ENCODE measurements at regions not wholly inside any gene's neighbourhood (a gene's known extent, or its start where the extent isn't known, plus 50 kb on each side); places are given as distances from the start of the nearest gene placed in this dataset.

DNA sequence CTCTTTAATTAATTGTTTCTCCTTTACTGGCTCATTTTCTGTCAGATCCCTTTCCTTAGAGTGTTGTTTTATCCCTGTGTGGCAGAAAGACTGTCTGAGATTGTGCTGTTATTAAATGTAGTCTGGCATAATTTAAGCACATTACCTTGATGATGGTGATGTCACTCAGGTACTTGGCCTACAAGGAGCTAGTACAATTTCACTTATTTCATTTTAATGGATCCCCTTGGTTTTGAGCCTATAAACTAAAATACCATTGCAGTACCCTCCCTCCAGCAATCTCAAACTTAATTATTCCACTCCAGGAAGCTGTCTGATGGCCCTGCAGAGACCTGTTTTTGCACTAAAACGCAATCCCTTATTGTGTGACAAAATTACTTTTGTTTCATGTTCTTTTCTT lies 968.6 kb downstream of the ADGRL3 start:
- H3K4me3 ChIP-seq = no peak overlapping the region
- no peaks in the 10 kb centered on the region for H3K9me3 ChIP-seq (ENCODE audit: low read depth)
- H3K79me2 ChIP-seq = no peaks in the 10 kb centered on the region
- no peak for DNase-seq (ENCODE audit: low spot score)
- no peak overlapping the region for H2AFZ ChIP-seq
- H3K27me3 ChIP-seq = no peaks in the 10 kb centered on the region
- H3K9me2 ChIP-seq (replicated peaks; ENCODE audit: insufficient read depth) = no peaks in the 10 kb centered on the region
- no peaks in the 10 kb centered on the region for H4K20me1 ChIP-seq (ENCODE audit: insufficient read depth, poor library complexity, severe bottlenecking)
- no peak overlapping the region for H3K4me2 ChIP-seq
- H3K36me3 ChIP-seq (replicated peaks; ENCODE audit: insufficient read depth, low read depth) = no peaks in the 10 kb centered on the region
- no peak overlapping the region for H3K27ac ChIP-seq
- H3K4me1 ChIP-seq (ENCODE audit: insufficient read depth) = no peaks in the 10 kb centered on the region
- 83% methylated on average over 1 of the region's 1 CpG for WGBS (ENCODE audit: low lambda C conversion rate, missing lambda C conversion rate)
- TF ChIP-seq EZH2phosphoT487 (IDR thresholded peaks at IDR 0.05; ENCODE audit: low read depth, severe bottlenecking, unreplicated experiment) = no peak
- TF ChIP-seq EZH2 (IDR thresholded peaks at IDR 0.05; ENCODE audit: borderline replicate concordance) = no peak
- TF ChIP-seq, protein P1, sequence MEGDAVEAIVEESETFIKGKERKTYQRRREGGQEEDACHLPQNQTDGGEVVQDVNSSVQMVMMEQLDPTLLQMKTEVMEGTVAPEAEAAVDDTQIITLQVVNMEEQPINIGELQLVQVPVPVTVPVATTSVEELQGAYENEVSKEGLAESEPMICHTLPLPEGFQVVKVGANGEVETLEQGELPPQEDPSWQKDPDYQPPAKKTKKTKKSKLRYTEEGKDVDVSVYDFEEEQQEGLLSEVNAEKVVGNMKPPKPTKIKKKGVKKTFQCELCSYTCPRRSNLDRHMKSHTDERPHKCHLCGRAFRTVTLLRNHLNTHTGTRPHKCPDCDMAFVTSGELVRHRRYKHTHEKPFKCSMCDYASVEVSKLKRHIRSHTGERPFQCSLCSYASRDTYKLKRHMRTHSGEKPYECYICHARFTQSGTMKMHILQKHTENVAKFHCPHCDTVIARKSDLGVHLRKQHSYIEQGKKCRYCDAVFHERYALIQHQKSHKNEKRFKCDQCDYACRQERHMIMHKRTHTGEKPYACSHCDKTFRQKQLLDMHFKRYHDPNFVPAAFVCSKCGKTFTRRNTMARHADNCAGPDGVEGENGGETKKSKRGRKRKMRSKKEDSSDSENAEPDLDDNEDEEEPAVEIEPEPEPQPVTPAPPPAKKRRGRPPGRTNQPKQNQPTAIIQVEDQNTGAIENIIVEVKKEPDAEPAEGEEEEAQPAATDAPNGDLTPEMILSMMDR (IDR thresholded peaks at IDR 0.05; ENCODE audit: poor library complexity) = no peak

DNA sequence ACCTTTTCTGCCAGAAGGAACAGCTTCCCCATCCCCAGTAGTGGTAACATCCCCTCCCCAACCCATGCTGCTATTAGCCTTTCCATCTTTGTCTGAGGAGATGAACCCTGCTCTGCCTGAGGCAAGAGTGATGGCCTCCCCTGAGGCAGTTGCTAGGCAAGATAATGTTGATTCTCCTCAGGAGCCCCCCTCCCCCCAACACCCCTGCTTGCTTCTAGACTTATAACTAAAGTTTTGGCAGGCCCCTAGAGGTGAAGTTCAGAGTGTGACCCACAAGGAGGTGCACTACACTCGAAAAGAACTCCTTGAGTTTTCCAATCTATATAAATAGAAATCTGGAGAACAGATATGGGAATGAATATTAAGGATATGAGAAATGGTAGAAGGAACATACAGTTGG lies 962.5 kb downstream of the ADGRL3 start:
- Histone ChIP-seq H3K9me3 (ENCODE audit: low read depth) (no peaks in the 10 kb centered on the region), H3K79me2 (no peaks in the 10 kb centered on the region), H3K4me3 (no peak overlapping the region), H2AFZ (no peak overlapping the region), H3K4me2 (no peak overlapping the region), H3K36me3 (replicated peaks; ENCODE audit: insufficient read depth, low read depth) (no peaks in the 10 kb centered on the region), H3K27ac (no peak overlapping the region), H3K4me1 (ENCODE audit: insufficient read depth) (no peaks in the 10 kb centered on the region), H3K9me2 (replicated peaks; ENCODE audit: insufficient read depth) (no peaks in the 10 kb centered on the region), H3K27me3 (no peaks in the 10 kb centered on the region), H4K20me1 (ENCODE audit: insufficient read depth, poor library complexity, severe bottlenecking) (no peaks in the 10 kb centered on the region)
- TF ChIP-seq, protein P1 (IDR thresholded peaks at IDR 0.05; ENCODE audit: poor library complexity) = no peak
- TF ChIP-seq EZH2 (IDR thresholded peaks at IDR 0.05; ENCODE audit: borderline replicate concordance) (no peak), EZH2phosphoT487 (IDR thresholded peaks at IDR 0.05; ENCODE audit: low read depth, severe bottlenecking, unreplicated experiment) (no peak)
- WGBS (ENCODE audit: low lambda C conversion rate, missing lambda C conversion rate) = 86% methylated on average over 1 of the region's 1 CpG
- DNase-seq (ENCODE audit: low spot score) = no peak

- H2AFZ ChIP-seq = no peak overlapping the region
- no peaks in the 10 kb centered on the region for H3K9me3 ChIP-seq (ENCODE audit: low read depth)
- H3K27me3 ChIP-seq = no peaks in the 10 kb centered on the region
- no peaks in the 10 kb centered on the region for H3K4me1 ChIP-seq (ENCODE audit: insufficient read depth)
- DNase-seq (ENCODE audit: low spot score) = no peak
- 89% methylated on average over 2 of the region's 2 CpGs for WGBS (ENCODE audit: low lambda C conversion rate, missing lambda C conversion rate)
- no peak overlapping the region for H3K4me2 ChIP-seq
- H3K9me2 ChIP-seq (replicated peaks; ENCODE audit: insufficient read depth) = no peaks in the 10 kb centered on the region
- H3K4me3 ChIP-seq = no peak overlapping the region
- H4K20me1 ChIP-seq (ENCODE audit: insufficient read depth, poor library complexity, severe bottlenecking) = no peaks in the 10 kb centered on the region
- no peaks in the 10 kb centered on the region for H3K36me3 ChIP-seq (replicated peaks; ENCODE audit: insufficient read depth, low read depth)
- H3K79me2 ChIP-seq = no peaks in the 10 kb centered on the region
- no peak for TF ChIP-seq EZH2 (IDR thresholded peaks at IDR 0.05; ENCODE audit: borderline replicate concordance)
- TF ChIP-seq, protein P1 (IDR thresholded peaks at IDR 0.05; ENCODE audit: poor library complexity) = no peak
- no peak for TF ChIP-seq EZH2phosphoT487 (IDR thresholded peaks at IDR 0.05; ENCODE audit: low read depth, severe bottlenecking, unreplicated experiment)
- H3K27ac ChIP-seq = no peak overlapping the region
These were observed 961.3 kb downstream of the ADGRL3 start for GRCh38 chr4:62161446-62161845.

DNA sequence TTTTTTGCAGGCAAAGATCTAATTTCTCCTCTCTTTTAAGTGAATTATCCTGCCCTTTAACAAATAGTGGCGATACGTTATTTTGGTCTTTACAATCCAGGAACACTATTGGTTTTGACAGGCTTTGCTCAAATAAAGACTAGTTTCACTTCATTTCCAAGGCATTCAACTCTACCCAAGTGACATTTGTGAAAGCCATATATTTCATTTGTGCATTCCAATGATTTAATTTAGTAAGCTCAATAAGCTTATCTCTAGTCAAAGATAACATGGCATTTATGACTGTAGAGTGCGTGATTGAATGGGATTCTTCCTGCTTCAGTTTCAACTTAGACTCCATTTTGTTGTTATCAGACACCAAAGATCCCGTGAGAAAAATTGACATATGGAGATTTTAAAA lies 959.8 kb downstream of the ADGRL3 start:
- no peaks in the 10 kb centered on the region for H3K9me2 ChIP-seq (replicated peaks; ENCODE audit: insufficient read depth)
- no peaks in the 10 kb centered on the region for H4K20me1 ChIP-seq (ENCODE audit: insufficient read depth, poor library complexity, severe bottlenecking)
- no peak for DNase-seq (ENCODE audit: low spot score)
- no peak overlapping the region for H3K27ac ChIP-seq
- no peaks in the 10 kb centered on the region for H3K79me2 ChIP-seq
- WGBS (ENCODE audit: low lambda C conversion rate, missing lambda C conversion rate) = 79% methylated on average over 4 of the region's 4 CpGs
- no peak overlapping the region for H3K4me2 ChIP-seq
- no peak overlapping the region for H2AFZ ChIP-seq
- TF ChIP-seq EZH2phosphoT487 (IDR thresholded peaks at IDR 0.05; ENCODE audit: low read depth, severe bottlenecking, unreplicated experiment) (no peak), EZH2 (IDR thresholded peaks at IDR 0.05; ENCODE audit: borderline replicate concordance) (no peak)
- TF ChIP-seq, protein P1 (IDR thresholded peaks at IDR 0.05; ENCODE audit: poor library complexity) = no peak
- no peaks in the 10 kb centered on the region for H3K4me1 ChIP-seq (ENCODE audit: insufficient read depth)
- no peaks in the 10 kb centered on the region for H3K36me3 ChIP-seq (replicated peaks; ENCODE audit: insufficient read depth, low read depth)
- no peaks in the 10 kb centered on the region for H3K9me3 ChIP-seq (ENCODE audit: low read depth)
- no peak overlapping the region for H3K4me3 ChIP-seq
- H3K27me3 ChIP-seq = no peaks in the 10 kb centered on the region
